ENCODE measurements at regions not wholly inside any gene's neighbourhood (a gene's known extent, or its start where the extent isn't known, plus 50 kb on each side); places are given as distances from the start of the nearest gene placed in this dataset.

- TF ChIP-seq CTCF (conservative IDR thresholded peaks at IDR 0.05; ENCODE audit: low read depth in 2 of 2) (no peak), CREB1 (CRISPR knock-in tag; IDR thresholded peaks at IDR 0.05; ENCODE audit: low read depth) (no peak)
These were observed 296.4 kb downstream of the RPAP3 start (continued) for GRCh38 chr12:47409310-47409987.

GRCh38 chr12:47408171-47408871, 297.5 kb downstream of the RPAP3 start:
- H4K20me1 ChIP-seq (replicated peaks; ENCODE audit: insufficient read depth), result no peaks in the 10 kb centered on the region
- peak; percentile 68 to 82 for TF ChIP-seq CTCF (conservative IDR thresholded peaks at IDR 0.05; ENCODE audit: low read depth in 2 of 2)
- no peak for TF ChIP-seq ZNF462 (CRISPR knock-in tag; IDR thresholded peaks at IDR 0.05)
- Mint-ChIP-seq H3K9me3 (no peaks in the 10 kb centered on the region; the same call in 2 of the 3 replicates), H3K4me3 (no peak overlapping the region), H3K36me3 (ENCODE audit: low read depth) (no peaks in the 10 kb centered on the region; the same call in 2 of the 3 replicates), H3K4me1 (no peaks in the 10 kb centered on the region; the same call in 2 of the 3 replicates), H3K27ac (no peak overlapping the region), H3K27me3 (ENCODE audit: insufficient read depth, low read depth, poor library complexity) (no peaks in the 10 kb centered on the region)
- no peak overlapping the region for H3K4me3 ChIP-seq
- H3K79me2 ChIP-seq (replicated peaks; ENCODE audit: insufficient read depth), result no peaks in the 10 kb centered on the region
- no peaks in the 10 kb centered on the region for H3F3A ChIP-seq (replicated peaks; ENCODE audit: low read depth)
- H3K27ac ChIP-seq (ENCODE audit: low read depth), result no peak overlapping the region
- H3K27me3 ChIP-seq (ENCODE audit: insufficient read depth), result no peaks in the 10 kb centered on the region
- no peaks in the 10 kb centered on the region for H3K4me1 ChIP-seq (ENCODE audit: insufficient read depth)
- peak overlapping the region; percentile 6; the same call in 1 of the 2 replicates for H2AFZ ChIP-seq
- H3K36me3 ChIP-seq (ENCODE audit: insufficient read depth), result no peaks in the 10 kb centered on the region
- peak; percentile 71 for DNase-seq (ENCODE audit: low spot score)
- peaks cover 4% of the 10 kb centered on the region; the same call in 1 of the 2 replicates for H3K9me2 ChIP-seq (ENCODE audit: insufficient read depth)
- ATAC-seq, result peak; percentile 91
- no peak overlapping the region for H3K4me2 ChIP-seq

All from GM23338 (cell line).